ENCODE measurements at regions not wholly inside any gene's neighbourhood (a gene's known extent, or its start where the extent isn't known, plus 50 kb on each side); places are given as distances from the start of the nearest gene placed in this dataset.
"Not testable (repeated sequence)": the region's sequence is repeated elsewhere in the genome, so short reads cannot be mapped to it uniquely, and the experiment has no call there.

GRCh38 chr1:9441451-9442133 is 97.7 kb upstream of the SLC25A33 start:
- DNase-seq (ENCODE audit: low read depth in 2 of 2): no peak

DNA sequence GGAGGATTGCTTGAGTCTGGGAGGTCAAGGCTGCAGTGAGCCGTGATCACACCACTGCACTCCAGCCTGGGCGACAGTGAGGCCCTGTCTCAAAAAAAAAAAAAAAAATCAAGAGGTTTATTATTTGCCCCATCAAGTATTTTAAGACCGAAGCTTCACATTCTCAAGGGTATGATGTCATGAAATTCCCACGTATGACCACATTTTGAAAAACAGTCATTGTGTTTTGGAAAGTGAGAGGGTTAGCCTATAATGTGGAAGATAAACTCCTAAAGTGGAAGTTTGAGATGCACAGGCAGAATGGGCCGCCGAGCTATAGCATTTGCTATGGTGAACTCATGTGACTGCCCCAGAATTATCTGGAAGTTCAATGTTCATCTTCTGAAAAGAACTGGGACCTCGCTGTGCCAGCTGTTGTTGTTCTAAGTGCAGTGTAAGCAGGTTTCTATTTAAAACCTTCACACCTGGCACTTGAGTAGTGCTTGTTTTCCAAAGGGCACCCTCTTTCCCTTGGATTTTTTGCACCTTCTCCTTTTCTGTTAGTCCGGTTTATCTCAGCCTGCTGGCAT is 96.9 kb upstream of the SLC25A33 start:
- no peak for DNase-seq (ENCODE audit: low read depth in 2 of 2)

- no peak for DNase-seq (ENCODE audit: low read depth in 2 of 2)
These were observed 96.3 kb upstream of the SLC25A33 start for GRCh38 chr1:9442986-9443385.

DNA sequence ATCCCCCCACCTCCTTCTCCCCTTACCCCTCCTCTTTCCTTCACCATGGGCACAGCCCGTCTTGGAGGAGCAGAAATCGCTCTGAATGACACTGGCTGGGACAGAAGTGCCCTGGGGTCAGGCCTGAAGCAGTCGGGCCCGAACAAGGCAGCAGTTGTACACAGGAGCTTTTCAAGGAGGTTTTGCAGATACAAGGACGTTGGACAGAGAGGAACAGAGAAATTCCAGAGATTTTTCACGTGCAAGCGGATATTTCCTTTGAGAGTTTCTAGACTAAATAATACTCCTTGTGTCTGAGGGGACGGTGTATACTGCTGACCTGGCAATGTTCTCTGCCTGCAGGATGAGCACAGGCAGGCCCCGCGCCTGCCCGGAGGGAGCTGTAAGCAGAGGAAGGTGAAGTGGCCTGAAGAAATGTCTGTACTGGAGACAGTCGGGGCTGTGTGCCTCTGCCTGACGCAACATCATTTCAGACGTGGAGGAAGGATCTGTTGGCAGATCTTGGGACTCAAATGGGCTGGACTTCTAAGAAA is 95.3 kb upstream of the SLC25A33 start:
- DNase-seq (ENCODE audit: low read depth in 2 of 2): no peak

- no peak for DNase-seq (ENCODE audit: low read depth in 2 of 2)
These were observed 94.7 kb upstream of the SLC25A33 start for GRCh38 chr1:9444532-9444931.

DNA sequence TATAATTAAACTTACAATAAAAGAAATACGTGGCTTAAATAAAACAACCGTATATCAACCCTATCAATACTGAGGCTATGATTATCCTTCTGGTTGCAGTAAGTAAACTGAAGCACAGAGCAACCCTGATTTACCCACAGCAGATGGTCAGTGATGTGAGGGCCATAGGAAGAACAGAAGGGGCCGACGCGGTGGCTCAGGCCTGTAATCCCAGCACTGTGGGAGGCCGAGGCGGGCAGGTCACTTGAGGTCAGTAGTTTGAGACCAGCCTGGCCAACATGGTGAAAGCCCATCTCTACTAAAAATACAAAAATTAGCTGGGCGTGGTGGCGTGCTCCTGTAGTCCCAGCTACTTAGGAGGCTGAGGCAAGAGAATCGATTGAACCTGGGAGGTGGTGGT is 94.2 kb upstream of the SLC25A33 start:
- not testable (repeated sequence) for DNase-seq (ENCODE audit: low read depth in 2 of 2)

GRCh38 chr1:9447215-9447960 is 91.9 kb upstream of the SLC25A33 start:
- no peak for DNase-seq (ENCODE audit: low read depth in 2 of 2)

- DNase-seq (ENCODE audit: low read depth in 2 of 2): no peak
These were observed 90.8 kb upstream of the SLC25A33 start for GRCh38 chr1:9448132-9449109.

- no peak for DNase-seq (ENCODE audit: low read depth in 2 of 2)
These were observed 90.1 kb upstream of the SLC25A33 start for GRCh38 chr1:9449110-9449627.

DNA sequence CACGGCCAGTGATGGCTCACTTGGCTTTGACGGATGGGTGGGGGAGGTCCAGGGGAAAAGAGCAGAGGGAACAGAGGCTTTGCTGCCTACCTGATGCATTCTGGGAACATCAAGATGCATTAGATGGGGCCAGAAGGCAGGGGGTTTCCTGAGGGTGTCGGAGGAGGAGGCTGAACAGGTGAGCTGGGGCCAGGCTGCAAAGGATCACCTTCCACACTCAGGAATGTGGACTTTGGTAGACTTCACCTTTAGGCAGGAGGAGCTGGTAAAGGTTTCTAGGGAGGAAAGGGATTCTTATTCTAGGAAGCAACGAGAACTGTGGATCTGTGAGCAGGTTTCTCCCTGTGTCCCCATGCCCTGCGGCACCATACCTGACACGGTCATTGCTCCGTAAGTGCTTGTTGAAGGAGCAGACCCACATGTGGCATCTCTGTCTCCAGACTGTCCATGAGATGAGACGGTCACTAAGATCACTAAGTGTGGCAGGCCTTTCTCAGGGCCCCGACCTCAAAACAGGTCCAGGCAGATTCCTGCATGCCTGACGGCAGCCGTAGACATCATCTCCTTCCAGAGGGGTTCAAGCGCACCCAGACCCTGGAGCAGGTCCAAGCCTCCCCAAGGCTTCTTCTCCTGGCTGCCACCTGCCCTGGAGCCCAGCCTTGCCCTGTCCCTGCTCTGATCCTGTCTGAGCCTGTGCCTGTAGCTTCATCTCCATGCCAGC is 89.1 kb upstream of the SLC25A33 start:
- DNase-seq (ENCODE audit: low read depth in 2 of 2): no peak

DNA sequence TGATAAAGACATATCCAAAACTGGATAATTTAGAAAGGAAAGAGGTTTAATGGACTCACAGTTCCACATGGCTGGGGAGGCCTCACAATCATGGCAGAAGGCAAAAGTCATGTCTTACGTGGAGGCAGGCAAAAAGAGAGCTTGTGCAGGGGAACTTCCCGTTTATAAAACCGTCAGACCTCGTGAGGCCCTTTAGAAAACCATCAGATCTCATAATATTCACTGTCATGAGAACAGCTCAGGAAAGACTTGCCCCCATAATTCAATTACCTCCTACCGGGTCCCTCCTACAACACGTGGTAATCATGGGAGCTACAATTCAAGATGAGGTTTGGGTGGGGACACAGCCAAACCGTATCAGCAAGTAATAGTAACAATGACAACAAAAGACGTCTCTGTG is 88.2 kb upstream of the SLC25A33 start:
- no peak for DNase-seq (ENCODE audit: low read depth in 2 of 2)

- DNase-seq (ENCODE audit: low read depth in 2 of 2): no peak
These were observed 86.6 kb upstream of the SLC25A33 start for GRCh38 chr1:9452516-9453140.

DNA sequence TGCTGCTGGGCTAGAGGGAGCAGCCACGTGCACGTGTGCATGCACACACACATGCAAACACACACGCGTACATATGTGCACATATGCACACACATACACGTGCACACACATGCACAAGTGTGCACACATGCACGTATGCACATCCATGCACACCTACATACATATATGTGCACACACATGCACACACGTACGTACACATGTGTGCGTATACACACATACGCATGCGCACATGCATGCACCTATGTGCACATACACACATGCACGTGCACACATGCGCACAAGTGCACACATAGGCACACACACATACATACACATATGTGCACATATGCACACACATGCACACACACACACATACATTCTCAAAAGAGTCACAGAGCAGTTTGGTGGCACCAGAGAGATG is 85.9 kb upstream of the SLC25A33 start:
- DNase-seq (ENCODE audit: low read depth in 2 of 2): no peak

GRCh38 chr1:9453779-9454418 is 85.4 kb upstream of the SLC25A33 start:
- no peak for DNase-seq (ENCODE audit: low read depth in 2 of 2)

- no peak for DNase-seq (ENCODE audit: low read depth in 2 of 2)
These were observed 84.7 kb upstream of the SLC25A33 start for GRCh38 chr1:9454494-9455066.

GRCh38 chr1:9455487-9456234 is 83.6 kb upstream of the SLC25A33 start:
- peak; percentile 27 to 41 for DNase-seq (ENCODE audit: low read depth in 2 of 2)

DNA sequence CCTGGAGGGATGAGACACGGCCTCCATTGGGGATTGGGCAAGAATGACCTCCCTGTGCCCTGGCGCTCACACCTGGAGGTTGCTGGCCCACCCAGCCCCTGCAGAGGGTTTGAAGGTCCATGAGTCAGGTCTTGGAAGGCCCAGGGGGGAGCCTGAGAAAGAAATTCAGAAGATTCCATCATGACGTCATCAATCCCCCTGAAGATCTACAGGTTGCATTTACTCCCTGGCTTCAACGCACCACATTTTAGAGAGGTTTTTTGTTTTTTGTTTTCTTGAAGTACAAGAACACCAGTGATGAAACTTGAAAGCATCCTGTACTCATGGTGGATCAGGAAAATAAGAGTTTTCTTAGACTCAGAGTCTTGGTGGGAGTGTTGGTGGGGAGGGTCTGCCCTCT is 82.4 kb upstream of the SLC25A33 start:
- no peak for DNase-seq (ENCODE audit: low read depth in 2 of 2)

DNA sequence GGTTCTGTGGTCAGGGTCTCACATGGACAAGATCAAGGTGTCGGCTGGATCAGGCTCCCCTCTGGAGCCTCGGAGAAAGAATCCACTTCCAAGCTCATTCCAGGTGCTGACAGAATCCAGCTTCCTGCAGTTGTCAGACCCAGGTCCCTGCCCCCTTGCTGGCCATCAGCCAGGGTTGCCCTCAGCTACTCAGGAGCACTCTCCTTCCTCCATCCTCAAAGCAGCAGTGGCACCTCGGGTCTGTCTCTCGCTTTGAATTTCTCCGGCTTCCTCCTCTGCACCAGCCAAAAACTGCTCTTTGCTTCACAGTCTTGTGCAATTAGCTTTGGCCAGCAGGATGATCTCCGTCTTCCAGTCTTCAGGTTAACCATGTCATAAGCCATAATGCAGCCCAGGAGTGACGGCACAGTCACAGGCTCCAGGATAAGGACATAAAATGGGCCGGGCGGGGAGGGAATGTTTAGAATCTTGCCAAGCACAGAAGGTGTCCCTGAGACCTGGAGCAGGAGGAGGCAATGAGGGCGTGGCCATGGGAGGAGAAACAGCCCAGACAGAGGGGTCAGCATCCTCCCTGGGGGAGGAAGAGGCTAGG is 79.4 kb upstream of the SLC25A33 start:
- DNase-seq (ENCODE audit: low read depth in 2 of 2): no peak
